Adrenal gland (tissue), 5 donors: ENCODE measurements at regions not wholly inside any gene's neighbourhood (a gene's known extent, or its start where the extent isn't known, plus 50 kb on each side); places are given as distances from the start of the nearest gene placed in this dataset.

Experiments
- POLR2A ChIP-seq, 2 donors: fragments of 450-650 bp; IDR thresholded peaks; one replicate each; pipeline ENCODE4 v1.6.1; 2017; ENCODE audit warnings: antibody characterized with exemption in 2 of 2, mild to moderate bottlenecking in 2 of 2, moderate library complexity in 1 of 2
- TF ChIP-seq, protein P1 (sequence below), 6 experiments: fragments of 450-650 bp in 4 of 6; fragments of 200-600 bp in 2 of 6; sonication (generic) in 1 of 6; IDR thresholded peaks; 1 replicate in 5 of 6; 2 replicates in 1 of 6; pipeline versions ENCODE4 v1.5.1 to v1.8.0; 2016 to 2021; ENCODE audit warnings: antibody characterized with exemption in 6 of 6, mild to moderate bottlenecking in 2 of 6, moderate library complexity in 1 of 6
- donor health status: DM: no; HTN: no; CAD: no.

DNA sequence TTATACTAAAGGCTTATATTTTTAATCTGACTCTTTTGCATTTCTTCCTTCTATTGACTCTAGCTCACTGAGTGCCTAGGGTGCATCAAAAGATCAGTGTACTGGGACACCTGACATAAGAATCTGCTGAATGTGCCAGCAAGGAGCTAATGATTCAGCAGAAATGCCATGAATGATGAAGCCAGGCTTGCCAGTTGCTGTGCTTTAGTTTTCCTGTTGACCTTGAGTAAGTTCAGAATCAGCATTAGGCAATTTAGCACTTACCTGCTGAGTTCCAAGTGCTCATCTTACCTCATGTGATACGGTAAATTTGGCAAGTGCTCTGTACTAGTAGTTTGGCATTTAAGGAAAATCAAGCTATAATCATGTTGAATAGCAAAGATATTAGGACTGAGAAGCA, 523.2 kb upstream of the B3GALT2 start:
- TF ChIP-seq, protein P1, sequence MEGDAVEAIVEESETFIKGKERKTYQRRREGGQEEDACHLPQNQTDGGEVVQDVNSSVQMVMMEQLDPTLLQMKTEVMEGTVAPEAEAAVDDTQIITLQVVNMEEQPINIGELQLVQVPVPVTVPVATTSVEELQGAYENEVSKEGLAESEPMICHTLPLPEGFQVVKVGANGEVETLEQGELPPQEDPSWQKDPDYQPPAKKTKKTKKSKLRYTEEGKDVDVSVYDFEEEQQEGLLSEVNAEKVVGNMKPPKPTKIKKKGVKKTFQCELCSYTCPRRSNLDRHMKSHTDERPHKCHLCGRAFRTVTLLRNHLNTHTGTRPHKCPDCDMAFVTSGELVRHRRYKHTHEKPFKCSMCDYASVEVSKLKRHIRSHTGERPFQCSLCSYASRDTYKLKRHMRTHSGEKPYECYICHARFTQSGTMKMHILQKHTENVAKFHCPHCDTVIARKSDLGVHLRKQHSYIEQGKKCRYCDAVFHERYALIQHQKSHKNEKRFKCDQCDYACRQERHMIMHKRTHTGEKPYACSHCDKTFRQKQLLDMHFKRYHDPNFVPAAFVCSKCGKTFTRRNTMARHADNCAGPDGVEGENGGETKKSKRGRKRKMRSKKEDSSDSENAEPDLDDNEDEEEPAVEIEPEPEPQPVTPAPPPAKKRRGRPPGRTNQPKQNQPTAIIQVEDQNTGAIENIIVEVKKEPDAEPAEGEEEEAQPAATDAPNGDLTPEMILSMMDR (IDR thresholded peaks at IDR 0.05) = no peak
- TF ChIP-seq POLR2A (IDR thresholded peaks at IDR 0.05) = no peak
